ENCODE measurements at regions not wholly inside any gene's neighbourhood (a gene's known extent, or its start where the extent isn't known, plus 50 kb on each side); places are given as distances from the start of the nearest gene placed in this dataset.

GRCh38 chrX:63428348-63428747 lies 77.2 kb upstream of the SPIN4 start:
- Histone ChIP-seq H3K27ac (no peak overlapping the region), H3K27me3 (no peaks in the 10 kb centered on the region), H3K9me3 (no peaks in the 10 kb centered on the region), H3K36me3 (no peaks in the 10 kb centered on the region), H3K4me3 (replicated peaks in 1 of 3) (no peak overlapping the region), H3K4me1 (no peaks in the 10 kb centered on the region)
- TF ChIP-seq POLR2A (IDR thresholded peaks at IDR 0.05) (no peak), CTCF (IDR thresholded peaks at IDR 0.05) (no peak)
- intact Hi-C loops (cut with DNase I), result no loop called here
- DNase-seq, result no peak
- WGBS, 2 donors, result 99% methylated on average over 5 of the region's 5 CpGs

GRCh38 chrX:63426519-63426918 lies 75.4 kb upstream of the SPIN4 start:
- no peaks in the 10 kb centered on the region for H3K9me3 ChIP-seq
- H3K27ac ChIP-seq, result no peak overlapping the region
- intact Hi-C loops (cut with DNase I), result no loop called here
- no peak overlapping the region for H3K4me3 ChIP-seq (replicated peaks in 1 of 3)
- no peaks in the 10 kb centered on the region for H3K4me1 ChIP-seq
- no peaks in the 10 kb centered on the region for H3K36me3 ChIP-seq
- 89 to 94% methylated on average over 7 of the region's 7 CpGs for WGBS, 2 donors
- TF ChIP-seq POLR2A (IDR thresholded peaks at IDR 0.05) (no peak), CTCF (IDR thresholded peaks at IDR 0.05) (no peak)
- no peak for DNase-seq
- H3K27me3 ChIP-seq, result no peaks in the 10 kb centered on the region

GRCh38 chrX:63424063-63424462 lies 72.9 kb upstream of the SPIN4 start:
- no peaks in the 10 kb centered on the region for H3K36me3 ChIP-seq
- H3K27ac ChIP-seq, result no peak overlapping the region
- DNase-seq, result no peak
- H3K4me3 ChIP-seq (replicated peaks in 1 of 3), result no peak overlapping the region
- H3K9me3 ChIP-seq, result no peaks in the 10 kb centered on the region
- TF ChIP-seq POLR2A (IDR thresholded peaks at IDR 0.05) (no peak), CTCF (IDR thresholded peaks at IDR 0.05) (no peak)
- no peaks in the 10 kb centered on the region for H3K4me1 ChIP-seq
- intact Hi-C loops (cut with DNase I), result no loop called here
- H3K27me3 ChIP-seq, result no peaks in the 10 kb centered on the region

GRCh38 chrX:63421411-63421810 lies 70.3 kb upstream of the SPIN4 start:
- Histone ChIP-seq H3K27ac (no peak overlapping the region), H3K4me1 (no peaks in the 10 kb centered on the region), H3K27me3 (no peaks in the 10 kb centered on the region), H3K36me3 (no peaks in the 10 kb centered on the region), H3K4me3 (replicated peaks in 1 of 3) (no peak overlapping the region), H3K9me3 (no peaks in the 10 kb centered on the region)
- intact Hi-C loops (cut with DNase I), result no loop called here
- no peak for DNase-seq
- TF ChIP-seq POLR2A (IDR thresholded peaks at IDR 0.05) (no peak), CTCF (IDR thresholded peaks at IDR 0.05) (no peak)

- no peak for DNase-seq
- no peak overlapping the region for H3K4me3 ChIP-seq (replicated peaks in 1 of 3)
- intact Hi-C loops (cut with DNase I), result no loop called here
- H3K4me1 ChIP-seq, result no peaks in the 10 kb centered on the region
- WGBS, 2 donors, result 91 to 97% methylated on average over 4 of the region's 4 CpGs
- no peaks in the 10 kb centered on the region for H3K36me3 ChIP-seq
- H3K27me3 ChIP-seq, result no peaks in the 10 kb centered on the region
- H3K27ac ChIP-seq, result no peak overlapping the region
- TF ChIP-seq CTCF (IDR thresholded peaks at IDR 0.05) (no peak), POLR2A (IDR thresholded peaks at IDR 0.05) (no peak)
- no peaks in the 10 kb centered on the region for H3K9me3 ChIP-seq
These were observed 67.1 kb upstream of the SPIN4 start for GRCh38 chrX:63418211-63418610.

All from thyroid gland (tissue), 4 donors.